Smooth muscle cell (in vitro differentiated cells): ENCODE measurements at regions not wholly inside any gene's neighbourhood (a gene's known extent, or its start where the extent isn't known, plus 50 kb on each side); places are given as distances from the start of the nearest gene placed in this dataset.

Experiments
- DNase-seq: peaks from one replicate; lab custom pipeline; 2025; ENCODE audit not compliant: unreplicated experiment; lab: John Stamatoyannopoulos, UW
- H2AFZ ChIP-seq: fragments of 200-600 bp; sonication (generic); 2 replicates; pipeline ENCODE4 v1.6.0; 2016; ENCODE audit warnings: antibody characterized with exemption, low read depth, mild to moderate bottlenecking
- H3F3A ChIP-seq: fragments of 200-600 bp; sonication (generic); 2 replicates; pipeline ENCODE4 v1.6.0; 2017; ENCODE audit warnings: antibody characterized with exemption, low read depth
- H3K27ac ChIP-seq: fragments of 200-600 bp; sonication (generic); 2 replicates; pipeline ENCODE4 v1.5.1; 2016; ENCODE audit warnings: low read depth, mild to moderate bottlenecking
- H3K27me3 ChIP-seq: fragments of 200-600 bp; sonication (generic); 2 replicates; pipeline ENCODE4 v1.6.1; 2016; ENCODE audit warnings: low read depth, mild to moderate bottlenecking
- H3K36me3 ChIP-seq: fragments of 200-600 bp; sonication (generic); 2 replicates; pipeline ENCODE4 v1.5.1; 2016; ENCODE audit warnings: low read depth
- H3K4me1 ChIP-seq: fragments of 200-600 bp; sonication (generic); 2 replicates; pipeline ENCODE4 v1.5.1; 2016; ENCODE audit warnings: low read depth
- H3K4me2 ChIP-seq: fragments of 200-600 bp; sonication (generic); 2 replicates; pipeline ENCODE4 v1.6.0; 2016; ENCODE audit warnings: mild to moderate bottlenecking
- H3K4me3 ChIP-seq: fragments of 200-600 bp; sonication (generic); 2 replicates; pipeline ENCODE4 v1.5.1; 2016; ENCODE audit warnings: mild to moderate bottlenecking
- H3K79me2 ChIP-seq: fragments of 200-600 bp; sonication (generic); 2 replicates; pipeline ENCODE4 v1.6.0; 2016; ENCODE audit warnings: low read depth, mild to moderate bottlenecking
- H3K9ac ChIP-seq: fragments of 200-600 bp; sonication (generic); 2 replicates; pipeline ENCODE4 v1.6.0; 2016; ENCODE audit warnings: low read depth
- H3K9me3 ChIP-seq: fragments of 200-600 bp; sonication (generic); replicated peaks from 2 replicates; pipeline ENCODE4 v1.5.1; 2016; ENCODE audit warnings: low read depth
- H4K20me1 ChIP-seq: fragments of 200-600 bp; sonication (generic); 2 replicates; pipeline ENCODE4 v1.6.0; 2016; ENCODE audit warnings: low read depth
- WGBS: methylation state at CpG from one replicate; pipeline ENCODE4 v1.1.7; 2016; ENCODE audit warnings: low lambda C conversion rate; 5-methylcytosine and 5-hydroxymethylcytosine counted together
- TF ChIP-seq, protein P1 (sequence below): fragments of 200-600 bp; sonication (generic); IDR thresholded peaks from 2 replicates; pipeline ENCODE4 v1.5.1; 2017; ENCODE audit warnings: borderline replicate concordance, mild to moderate bottlenecking, antibody characterized with exemption; ENCODE audit not compliant: insufficient read depth, poor library complexity, severe bottlenecking

DNA sequence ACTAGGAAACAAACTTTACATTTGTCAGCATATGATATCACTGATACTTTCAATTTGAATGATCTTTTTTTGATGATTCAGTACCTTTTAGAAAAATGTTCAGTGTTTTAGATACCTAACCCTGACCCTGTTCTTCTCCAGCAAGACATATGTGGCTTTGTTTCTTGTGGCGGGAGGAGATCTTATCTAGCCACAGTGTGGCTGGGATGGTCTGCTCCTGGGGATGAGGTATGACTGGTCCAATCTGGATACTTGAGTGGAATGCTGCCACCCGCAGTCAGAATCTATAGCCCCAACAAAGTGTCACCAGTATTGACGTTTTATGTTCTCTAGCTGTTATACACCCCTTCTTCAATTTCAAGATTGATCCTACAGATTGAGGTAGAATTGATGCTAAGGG lies 439.0 kb upstream of the GOLIM4 start:
- Histone ChIP-seq H3K9me3 (no peaks in the 10 kb centered on the region), H3K4me1 (peaks cover 13% of the 10 kb centered on the region), H2AFZ (no peak overlapping the region), H3K36me3 (no peaks in the 10 kb centered on the region), H3K27me3 (no peaks in the 10 kb centered on the region), H3K4me2 (no peak overlapping the region), H3K9ac (no peak overlapping the region), H3K4me3 (no peak overlapping the region), H3K27ac (no peak overlapping the region), H3F3A (no peaks in the 10 kb centered on the region), H3K79me2 (no peaks in the 10 kb centered on the region), H4K20me1 (no peaks in the 10 kb centered on the region)
- 43% methylated on average over 3 of the region's 3 CpGs for WGBS
- TF ChIP-seq, protein P1, sequence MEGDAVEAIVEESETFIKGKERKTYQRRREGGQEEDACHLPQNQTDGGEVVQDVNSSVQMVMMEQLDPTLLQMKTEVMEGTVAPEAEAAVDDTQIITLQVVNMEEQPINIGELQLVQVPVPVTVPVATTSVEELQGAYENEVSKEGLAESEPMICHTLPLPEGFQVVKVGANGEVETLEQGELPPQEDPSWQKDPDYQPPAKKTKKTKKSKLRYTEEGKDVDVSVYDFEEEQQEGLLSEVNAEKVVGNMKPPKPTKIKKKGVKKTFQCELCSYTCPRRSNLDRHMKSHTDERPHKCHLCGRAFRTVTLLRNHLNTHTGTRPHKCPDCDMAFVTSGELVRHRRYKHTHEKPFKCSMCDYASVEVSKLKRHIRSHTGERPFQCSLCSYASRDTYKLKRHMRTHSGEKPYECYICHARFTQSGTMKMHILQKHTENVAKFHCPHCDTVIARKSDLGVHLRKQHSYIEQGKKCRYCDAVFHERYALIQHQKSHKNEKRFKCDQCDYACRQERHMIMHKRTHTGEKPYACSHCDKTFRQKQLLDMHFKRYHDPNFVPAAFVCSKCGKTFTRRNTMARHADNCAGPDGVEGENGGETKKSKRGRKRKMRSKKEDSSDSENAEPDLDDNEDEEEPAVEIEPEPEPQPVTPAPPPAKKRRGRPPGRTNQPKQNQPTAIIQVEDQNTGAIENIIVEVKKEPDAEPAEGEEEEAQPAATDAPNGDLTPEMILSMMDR, result no peak
- no peak for DNase-seq

GRCh38 chr3:168533600-168533999 lies 437.9 kb upstream of the GOLIM4 start:
- H3K27me3 ChIP-seq, result no peaks in the 10 kb centered on the region
- no peaks in the 10 kb centered on the region for H3K36me3 ChIP-seq
- no peak overlapping the region for H3K27ac ChIP-seq
- no peak overlapping the region for H2AFZ ChIP-seq
- no peaks in the 10 kb centered on the region for H4K20me1 ChIP-seq
- WGBS, result 96% methylated on average over 2 of the region's 2 CpGs
- no peaks in the 10 kb centered on the region for H3K79me2 ChIP-seq
- H3K9ac ChIP-seq, result no peak overlapping the region
- TF ChIP-seq, protein P1, result no peak
- H3F3A ChIP-seq, result no peaks in the 10 kb centered on the region
- H3K9me3 ChIP-seq, result no peaks in the 10 kb centered on the region
- H3K4me2 ChIP-seq, result no peak overlapping the region
- DNase-seq, result no peak
- H3K4me3 ChIP-seq, result no peak overlapping the region
- H3K4me1 ChIP-seq, result peaks cover 13% of the 10 kb centered on the region

DNA sequence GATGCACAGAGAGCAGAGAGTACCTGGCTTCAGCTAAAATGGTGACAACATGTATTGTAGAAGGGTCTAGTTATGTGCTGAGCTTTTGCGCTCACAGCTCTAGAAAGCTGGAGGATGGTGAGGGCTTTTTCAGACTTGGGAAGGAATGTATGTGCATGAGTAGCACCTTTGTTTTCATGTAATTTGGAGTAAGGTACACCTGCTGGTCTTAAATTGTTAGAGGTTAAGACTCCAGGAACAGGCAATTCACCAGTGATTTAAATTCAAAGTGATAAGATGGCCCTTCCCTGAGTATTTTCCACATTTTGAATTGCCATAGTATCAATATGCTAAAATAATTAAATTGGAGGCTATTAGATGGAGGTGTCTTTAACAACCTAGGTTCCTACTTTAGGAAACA lies 436.4 kb upstream of the GOLIM4 start:
- H3K36me3 ChIP-seq, result no peaks in the 10 kb centered on the region
- H3K4me2 ChIP-seq, result no peak overlapping the region
- H3K27me3 ChIP-seq, result no peaks in the 10 kb centered on the region
- DNase-seq, result no peak
- no peaks in the 10 kb centered on the region for H3K79me2 ChIP-seq
- no peaks in the 10 kb centered on the region for H3K9me3 ChIP-seq
- no peaks in the 10 kb centered on the region for H3F3A ChIP-seq
- TF ChIP-seq, protein P1, result no peak
- H2AFZ ChIP-seq, result no peak overlapping the region
- H4K20me1 ChIP-seq, result no peaks in the 10 kb centered on the region
- H3K4me1 ChIP-seq, result peaks cover 13% of the 10 kb centered on the region
- no peak overlapping the region for H3K27ac ChIP-seq
- H3K4me3 ChIP-seq, result no peak overlapping the region
- 94% methylated on average over 1 of the region's 1 CpG for WGBS
- no peak overlapping the region for H3K9ac ChIP-seq

GRCh38 chr3:168531116-168531515 lies 435.4 kb upstream of the GOLIM4 start:
- H3K4me2 ChIP-seq, result no peak overlapping the region

More at GRCh38 chr3:168531116-168531515, 435.4 kb upstream of the GOLIM4 start:
- no peaks in the 10 kb centered on the region for H3K79me2 ChIP-seq
- no peaks in the 10 kb centered on the region for H3K27me3 ChIP-seq
- H3K4me1 ChIP-seq, result peaks cover 13% of the 10 kb centered on the region
- no peaks in the 10 kb centered on the region for H3F3A ChIP-seq
- no peak for DNase-seq
- H2AFZ ChIP-seq, result no peak overlapping the region
- no peak overlapping the region for H3K27ac ChIP-seq
- TF ChIP-seq, protein P1, result no peak
- H4K20me1 ChIP-seq, result no peaks in the 10 kb centered on the region
- 47% methylated on average over 4 of the region's 4 CpGs for WGBS
- no peak overlapping the region for H3K9ac ChIP-seq
- no peaks in the 10 kb centered on the region for H3K36me3 ChIP-seq
- H3K9me3 ChIP-seq, result no peaks in the 10 kb centered on the region
- H3K4me3 ChIP-seq, result no peak overlapping the region
